ENCODE measurements at regions not wholly inside any gene's neighbourhood (a gene's known extent, or its start where the extent isn't known, plus 50 kb on each side); places are given as distances from the start of the nearest gene placed in this dataset.

DNA sequence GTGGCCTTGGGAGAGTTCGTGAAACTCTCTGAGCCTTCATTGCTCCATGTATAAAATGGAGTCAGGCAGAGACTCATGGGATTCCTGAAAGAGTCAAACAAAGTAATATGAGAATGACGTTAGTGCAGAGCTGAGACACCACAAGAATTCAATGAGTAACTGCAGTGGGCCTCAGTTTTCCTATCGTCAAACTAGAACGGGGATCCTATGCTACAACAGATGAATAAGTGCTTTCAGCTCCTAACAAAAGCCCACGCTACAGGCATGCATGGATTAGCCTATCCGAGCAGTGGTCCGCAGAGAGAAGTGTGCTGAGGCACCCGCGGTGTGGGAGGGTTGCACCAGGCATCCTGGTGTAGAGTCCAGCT is 124.7 kb downstream of the SYF2 start:
- POLR2A ChIA-PET = no interaction called here

DNA sequence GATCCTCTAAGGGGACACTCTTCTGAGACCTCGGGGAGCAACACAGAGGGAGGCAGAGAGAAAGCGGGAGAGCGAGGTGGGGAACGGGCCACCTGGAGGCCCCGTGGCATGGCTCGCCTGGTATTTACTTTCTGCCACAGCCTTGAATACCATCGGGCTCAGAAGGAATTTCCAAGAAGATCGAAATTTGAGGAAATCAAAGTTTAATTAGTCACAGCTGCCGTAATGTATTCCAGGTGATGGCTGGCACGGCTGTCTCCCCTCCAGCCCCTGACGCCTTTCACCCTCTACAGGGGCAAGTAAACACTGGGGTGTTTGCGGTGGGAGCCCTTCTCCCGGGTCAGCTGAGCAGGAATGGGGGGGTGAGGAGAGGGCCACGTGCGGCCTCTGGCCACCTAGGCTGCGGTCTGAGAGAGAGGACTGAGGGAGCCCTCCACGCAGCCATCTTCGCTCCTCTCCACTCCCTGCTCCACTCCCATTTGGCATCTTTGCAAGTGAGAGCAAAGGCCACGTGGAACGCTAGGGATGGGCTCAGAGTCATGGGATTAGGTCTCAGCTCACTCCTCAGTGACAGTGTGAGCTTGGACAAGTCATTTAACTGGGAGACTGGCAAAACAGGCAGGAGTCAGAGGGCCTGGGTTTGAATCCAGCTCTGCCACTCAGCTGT is 125.2 kb downstream of the SYF2 start:
- Mint-ChIP-seq H3K36me3 (ENCODE audit: low read depth) (no peaks in the 10 kb centered on the region), H3K4me1 (peaks cover 2% of the 10 kb centered on the region), H3K9me3 (peaks cover 9% of the 10 kb centered on the region), H3K27ac (no peak overlapping the region), H3K4me3 (no peak overlapping the region), H3K27me3 (peaks cover 6% of the 10 kb centered on the region)
- ChIA-PET POLR2A (no interaction called here), CTCF (interaction anchor here (1.4 kb wide), 1 partner anchor 259 kb away, joined by 3 read pairs; no protein-coding TSS in a partner anchor)
- intact Hi-C loops (cut with micrococcal nuclease) = no loop called here
- DNase-seq (no peak), ATAC-seq (ENCODE audit: low read depth) (no peak)
- TF ChIP-seq, protein P1, sequence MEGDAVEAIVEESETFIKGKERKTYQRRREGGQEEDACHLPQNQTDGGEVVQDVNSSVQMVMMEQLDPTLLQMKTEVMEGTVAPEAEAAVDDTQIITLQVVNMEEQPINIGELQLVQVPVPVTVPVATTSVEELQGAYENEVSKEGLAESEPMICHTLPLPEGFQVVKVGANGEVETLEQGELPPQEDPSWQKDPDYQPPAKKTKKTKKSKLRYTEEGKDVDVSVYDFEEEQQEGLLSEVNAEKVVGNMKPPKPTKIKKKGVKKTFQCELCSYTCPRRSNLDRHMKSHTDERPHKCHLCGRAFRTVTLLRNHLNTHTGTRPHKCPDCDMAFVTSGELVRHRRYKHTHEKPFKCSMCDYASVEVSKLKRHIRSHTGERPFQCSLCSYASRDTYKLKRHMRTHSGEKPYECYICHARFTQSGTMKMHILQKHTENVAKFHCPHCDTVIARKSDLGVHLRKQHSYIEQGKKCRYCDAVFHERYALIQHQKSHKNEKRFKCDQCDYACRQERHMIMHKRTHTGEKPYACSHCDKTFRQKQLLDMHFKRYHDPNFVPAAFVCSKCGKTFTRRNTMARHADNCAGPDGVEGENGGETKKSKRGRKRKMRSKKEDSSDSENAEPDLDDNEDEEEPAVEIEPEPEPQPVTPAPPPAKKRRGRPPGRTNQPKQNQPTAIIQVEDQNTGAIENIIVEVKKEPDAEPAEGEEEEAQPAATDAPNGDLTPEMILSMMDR (IDR thresholded peaks at IDR 0.05) = no peak

More for the DNA sequence above, 124.7 kb downstream of the SYF2 start:
- CTCF ChIA-PET = interaction anchor here (1.4 kb wide), 1 partner anchor 259 kb away, joined by 3 read pairs; no protein-coding TSS in a partner anchor
- Mint-ChIP-seq H3K36me3 (ENCODE audit: low read depth) (no peaks in the 10 kb centered on the region), H3K4me3 (no peak overlapping the region), H3K9me3 (peaks cover 9% of the 10 kb centered on the region), H3K27ac (no peak overlapping the region), H3K4me1 (peaks cover 2% of the 10 kb centered on the region), H3K27me3 (peaks cover 6% of the 10 kb centered on the region)
- no peak for ATAC-seq (ENCODE audit: low read depth)
- TF ChIP-seq, protein P1 (IDR thresholded peaks at IDR 0.05) = no peak
- DNase-seq = no peak
- intact Hi-C loops (cut with micrococcal nuclease) = no loop called here

DNA sequence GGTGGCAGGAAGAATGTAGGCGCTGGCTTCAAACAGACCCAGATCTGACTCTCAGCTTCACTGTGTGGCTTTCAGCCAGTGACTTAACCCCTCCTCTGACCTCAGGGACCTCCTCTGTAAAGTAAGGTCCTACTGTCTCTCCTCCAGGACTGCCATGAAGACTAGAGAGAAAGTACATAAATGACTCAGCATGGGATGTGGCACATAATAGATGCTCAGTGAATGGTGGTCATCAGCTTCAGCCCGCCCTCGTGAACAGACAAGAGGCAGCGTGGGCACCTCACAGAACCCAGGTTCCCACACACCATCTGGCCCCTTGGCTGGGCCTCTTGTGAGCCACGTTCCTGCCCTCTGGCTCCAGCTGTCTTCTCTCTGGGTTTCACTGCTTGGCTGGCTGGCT is 126.0 kb downstream of the SYF2 start:
- H3K4me3 Mint-ChIP-seq = no peak overlapping the region
- POLR2A ChIA-PET = no interaction called here
- ATAC-seq (ENCODE audit: low read depth) (no peak), DNase-seq (no peak)
- H3K27ac Mint-ChIP-seq = no peak overlapping the region
- peaks cover 6% of the 10 kb centered on the region for H3K27me3 Mint-ChIP-seq
- TF ChIP-seq, protein P1 (IDR thresholded peaks at IDR 0.05) = no peak
- CTCF ChIA-PET = interaction anchor here (1.4 kb wide), 1 partner anchor 258 kb away, joined by 3 read pairs; no protein-coding TSS in a partner anchor
- H3K4me1 Mint-ChIP-seq = peaks cover 6% of the 10 kb centered on the region
- H3K36me3 Mint-ChIP-seq (ENCODE audit: low read depth) = no peaks in the 10 kb centered on the region
- intact Hi-C loops (cut with micrococcal nuclease) = no loop called here
- peaks cover 9% of the 10 kb centered on the region for H3K9me3 Mint-ChIP-seq

DNA sequence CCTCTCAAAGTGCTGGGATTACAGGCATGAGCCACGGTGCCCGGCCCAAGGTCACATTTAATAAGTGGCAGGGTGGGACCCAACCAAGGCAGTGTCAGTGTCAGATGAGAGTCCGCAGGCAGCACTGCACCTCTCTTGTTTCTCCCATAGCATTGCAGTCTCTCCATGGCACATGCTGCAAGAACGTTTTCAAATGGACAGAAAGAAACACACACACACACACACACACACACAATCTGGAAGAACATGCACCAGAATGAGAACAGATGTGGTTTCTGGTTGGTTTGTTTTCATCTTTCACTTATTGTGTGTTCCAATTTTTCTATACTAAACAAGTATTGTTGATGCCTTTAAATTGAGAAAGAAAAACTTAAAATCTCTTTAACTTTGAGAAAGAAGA is 126.5 kb downstream of the SYF2 start:
- no peak for ATAC-seq (ENCODE audit: low read depth)
- H3K9me3 Mint-ChIP-seq = peaks cover 9% of the 10 kb centered on the region
- H3K4me1 Mint-ChIP-seq = peaks cover 10% of the 10 kb centered on the region
- ChIA-PET POLR2A (no interaction called here), CTCF (no interaction called here)
- intact Hi-C loops (cut with micrococcal nuclease) = no loop called here
- H3K4me3 Mint-ChIP-seq = no peak overlapping the region
- peaks cover 6% of the 10 kb centered on the region for H3K27me3 Mint-ChIP-seq
- DNase-seq = no peak
- H3K36me3 Mint-ChIP-seq (ENCODE audit: low read depth) = no peaks in the 10 kb centered on the region
- no peak overlapping the region for H3K27ac Mint-ChIP-seq
- TF ChIP-seq, protein P1 (IDR thresholded peaks at IDR 0.05) = no peak

DNA sequence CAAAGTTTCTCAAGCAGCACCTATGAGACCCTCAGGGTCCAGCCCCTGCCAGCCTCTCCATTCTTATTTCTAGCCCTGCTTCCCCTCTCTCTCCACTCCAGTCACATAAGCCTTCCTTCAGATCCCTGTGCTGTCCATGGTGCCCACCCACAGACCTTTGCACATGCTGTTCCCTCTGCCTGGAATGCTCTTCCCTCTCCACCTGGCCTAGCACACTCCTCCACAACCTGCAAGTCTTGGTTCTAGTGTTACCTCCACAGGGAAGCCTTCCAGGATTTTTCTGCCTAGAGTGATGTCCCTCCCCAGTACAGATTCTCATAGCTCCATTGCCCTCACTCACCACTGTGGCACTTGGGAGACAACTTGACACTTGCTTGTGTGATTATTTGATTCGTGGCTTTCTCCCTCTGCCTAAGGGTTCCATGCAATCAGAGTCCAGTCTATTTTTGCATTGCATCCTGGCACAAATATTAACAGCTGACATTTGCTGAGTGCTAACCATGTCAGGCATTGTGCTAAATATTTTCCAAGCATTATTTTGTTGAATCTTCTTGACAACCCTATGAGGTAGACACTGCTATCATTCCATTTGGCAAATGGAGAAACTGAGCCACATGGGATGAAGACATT is 127.3 kb downstream of the SYF2 start:
- intact Hi-C loops (cut with micrococcal nuclease) = no loop called here
- no peak overlapping the region for H3K27ac Mint-ChIP-seq
- TF ChIP-seq, protein P1 (IDR thresholded peaks at IDR 0.05) = no peak
- no peak for DNase-seq
- ChIA-PET CTCF (interaction anchor here (2.1 kb wide), 1 partner anchor 257 kb away, joined by 6 read pairs; no protein-coding TSS in a partner anchor), POLR2A (interaction anchor here (1.0 kb wide), 1 partner anchor 107 kb away, joined by 3 read pairs; no protein-coding TSS in a partner anchor)
- no peaks in the 10 kb centered on the region for H3K36me3 Mint-ChIP-seq (ENCODE audit: low read depth)
- H3K4me1 Mint-ChIP-seq = peaks cover 18% of the 10 kb centered on the region
- peaks cover 9% of the 10 kb centered on the region for H3K9me3 Mint-ChIP-seq
- no peak overlapping the region for H3K4me3 Mint-ChIP-seq
- no peak for ATAC-seq (ENCODE audit: low read depth)
- peaks cover 6% of the 10 kb centered on the region for H3K27me3 Mint-ChIP-seq

Measured in activated B cell treated with CpG ODN at 0.5 μM for 24 hours (primary cell).